Endothelial cell of umbilical vein (primary cell): ENCODE measurements at regions not wholly inside any gene's neighbourhood (a gene's known extent, or its start where the extent isn't known, plus 50 kb on each side); places are given as distances from the start of the nearest gene placed in this dataset.

Experiments
- BruUV-seq: library from RNA; stranded (reverse); fragments of 400-500 nt; replicated peaks from 2 replicates; lab custom pipeline; 2021; lab: Mats Ljungman, UMichigan
- CTCF ChIA-PET: fragments of 300-600, 350-600 bp; sonication (Branson Sonifier 250); formaldehyde crosslinking; loops from one replicate; lab custom pipeline; 2021; ENCODE audit warnings: antibody characterized with exemption, inconsistent platforms; lab: Charles Lee
- POLR2A ChIA-PET: fragments of 300-600, 350-600 bp; sonication (Branson Sonifier 250); formaldehyde crosslinking; loops from one replicate; lab custom pipeline; 2021; ENCODE audit warnings: antibody characterized with exemption, inconsistent platforms; lab: Charles Lee
- DNase-seq: peaks from one replicate; pipeline ENCODE4 v3.0.0-alpha.2; 2011; ENCODE audit warnings: low read depth, low spot score
- FAIRE-seq: peaks from 2 replicates; lab custom pipeline; 2011; peaks lifted over from hg19 to GRCh38; lab: Jason Lieb, UNC
- H2AFZ ChIP-seq: 2 replicates; pipeline ENCODE4 v1.6.0; 2012; ENCODE audit warnings: low read depth, low read length, control low read depth, inconsistent platforms
- H3K27ac ChIP-seq: 2 replicates; pipeline ENCODE4 v1.5.1; 2011; ENCODE audit warnings: low read depth, mild to moderate bottlenecking, control low read depth, low read length, moderate library complexity; ENCODE audit not compliant: insufficient read depth
- H3K27me3 ChIP-seq, 2 experiments: 2 replicates each; pipeline versions ENCODE4 v1.6.0 to v1.6.1; 2011; ENCODE audit warnings: low read length in 2 of 2, mixed read lengths in 1 of 2; ENCODE audit not compliant: control insufficient read depth in 2 of 2, insufficient read depth in 2 of 2
- H3K36me3 ChIP-seq, 2 experiments: 2 replicates in 1 of 2; 3 replicates in 1 of 2; pipeline ENCODE4 v1.5.1; 2011; ENCODE audit warnings: low read length in 2 of 2, mild to moderate bottlenecking in 1 of 2, moderate library complexity in 1 of 2; ENCODE audit not compliant: control insufficient read depth in 2 of 2, insufficient read depth in 2 of 2; ENCODE audit errors: extremely low read depth in 1 of 2
- H3K4me1 ChIP-seq: 3 replicates; pipeline ENCODE4 v1.5.1; 2011; ENCODE audit warnings: mild to moderate bottlenecking, low read length; ENCODE audit not compliant: control insufficient read depth, insufficient read depth; ENCODE audit errors: extremely low read depth
- H3K4me2 ChIP-seq: 2 replicates; pipeline ENCODE4 v1.6.1; 2011; ENCODE audit warnings: low read length, control low read depth, mixed read lengths; ENCODE audit not compliant: insufficient read depth
- H3K4me3 ChIP-seq, 3 experiments: fragments of 200-600 bp in 1 of 3; sonication (generic), shearing (Covaris generic) in 1 of 3; replicated peaks in 1 of 3; 2 replicates each; pipeline ENCODE4 v1.5.1; 2011 to 2016; ENCODE audit warnings: control low read depth in 3 of 3, low read length in 3 of 3, mild to moderate bottlenecking in 2 of 3, inconsistent platforms in 1 of 3, low read depth in 1 of 3, moderate library complexity in 1 of 3; ENCODE audit not compliant: insufficient read depth in 1 of 3
- H3K79me2 ChIP-seq: 2 replicates; pipeline ENCODE4 v1.6.0; 2012; ENCODE audit warnings: low read length, inconsistent platforms; ENCODE audit not compliant: control insufficient read depth, insufficient read depth
- H3K9ac ChIP-seq: replicated peaks from 2 replicates; pipeline ENCODE3; 2011; ENCODE audit warnings: low read length, control low read depth; ENCODE audit not compliant: insufficient read depth; ENCODE audit errors: extremely low read depth
- H3K9me1 ChIP-seq: replicated peaks from 3 replicates; pipeline ENCODE4 v1.6.0; 2011; ENCODE audit warnings: mild to moderate bottlenecking, low read length; ENCODE audit not compliant: control insufficient read depth, insufficient read depth; ENCODE audit errors: extremely low read depth
- H3K9me3 ChIP-seq: replicated peaks from 2 replicates; pipeline ENCODE4 v1.5.1; 2012; ENCODE audit warnings: low read length, inconsistent platforms; ENCODE audit not compliant: control insufficient read depth, insufficient read depth
- H4K20me1 ChIP-seq: replicated peaks from 2 replicates; pipeline ENCODE3; 2011; ENCODE audit warnings: mild to moderate bottlenecking, low read length; ENCODE audit not compliant: control insufficient read depth, insufficient read depth; ENCODE audit errors: extremely low read depth
- CTCF ChIP-seq, 2 donors: IDR thresholded peaks; 1 replicate in 1 of 2; 2 replicates in 1 of 2; pipeline ENCODE4 v1.5.1; 2011; ENCODE audit warnings: low read length in 2 of 2, mild to moderate bottlenecking in 2 of 2, moderate library complexity in 2 of 2, control low read depth in 1 of 2, inconsistent platforms in 1 of 2, low read depth in 1 of 2; ENCODE audit not compliant: insufficient read depth in 1 of 2; ENCODE audit errors: extremely low read depth in 1 of 2
- EZH2 ChIP-seq: IDR thresholded peaks from 2 replicates; pipeline ENCODE4 v1.6.1; 2012; ENCODE audit warnings: borderline replicate concordance, low read depth, mild to moderate bottlenecking, moderate library complexity, low read length, inconsistent platforms; ENCODE audit not compliant: severe bottlenecking
- FOS ChIP-seq: IDR thresholded peaks from 2 replicates; pipeline ENCODE4 v1.6.1; 2011; ENCODE audit warnings: mild to moderate bottlenecking, low read length, moderate library complexity, borderline replicate concordance; ENCODE audit not compliant: insufficient read depth
- GATA2 ChIP-seq: IDR thresholded peaks from 2 replicates; pipeline ENCODE4 v1.7.0; 2011; ENCODE audit warnings: low read depth, mild to moderate bottlenecking, moderate library complexity, mixed read lengths, low read length; ENCODE audit not compliant: insufficient read length, insufficient read depth
- JUN ChIP-seq: IDR thresholded peaks from 2 replicates; pipeline ENCODE4 v1.6.1; 2011; ENCODE audit warnings: borderline replicate concordance, low read depth; ENCODE audit not compliant: insufficient read length, insufficient read depth
- MAX ChIP-seq: IDR thresholded peaks from 2 replicates; pipeline ENCODE4 v1.6.1; 2011; ENCODE audit not compliant: insufficient read depth, insufficient read length
- MYC ChIP-seq: IDR thresholded peaks from one replicate; pipeline ENCODE4 v1.6.1; 2011; ENCODE audit warnings: mild to moderate bottlenecking, low read depth, low read length
- POLR2A ChIP-seq: IDR thresholded peaks from 2 replicates; pipeline ENCODE4 v1.6.1; 2012; ENCODE audit warnings: low read depth, mild to moderate bottlenecking, control low read depth, low read length
- POLR2AphosphoS5 ChIP-seq: IDR thresholded peaks from 2 replicates; pipeline ENCODE4 v1.6.1; 2012; ENCODE audit warnings: low read depth, mild to moderate bottlenecking, control low read depth, low read length, moderate library complexity; ENCODE audit not compliant: insufficient read depth
- dilution Hi-C: fragments of 300-500 bp; cut with MboI; formaldehyde crosslinking; loops from one replicate; pipeline ENCODE4 v1.15.0; 2019; ENCODE audit warnings: low sequenced_read_pairs; ENCODE audit not compliant: extremely low pct_ligation_motif_present
- intact Hi-C: fragments of 100-400 bp; cut with micrococcal nuclease; formaldehyde crosslinking; loops from one replicate; pipeline ENCODE4 v1.10.0; 2022

- ChIA-PET CTCF (no interaction called here), POLR2A (no interaction called here)
- H3K4me2 ChIP-seq, result no peak overlapping the region
- dilution Hi-C loops (no loop called here), intact Hi-C loops (no loop called here)
- no peak overlapping the region for H2AFZ ChIP-seq
- H3K4me1 ChIP-seq, result no peaks in the 10 kb centered on the region
- no peaks in the 10 kb centered on the region for H3K79me2 ChIP-seq
- H3K4me3 ChIP-seq, result no peak overlapping the region
- no peak for DNase-seq
- no peak overlapping the region for H3K9ac ChIP-seq
- no peaks in the 10 kb centered on the region for H3K27me3 ChIP-seq
- no peaks in the 10 kb centered on the region for H3K36me3 ChIP-seq
- H3K9me3 ChIP-seq, result peaks cover 14% of the 10 kb centered on the region
- no peaks in the 10 kb centered on the region for H4K20me1 ChIP-seq
- no peak for FAIRE-seq
- TF ChIP-seq EZH2, result no peak
- H3K9me1 ChIP-seq, result no peaks in the 10 kb centered on the region
- no peak overlapping the region for H3K27ac ChIP-seq
- no TSS peak for BruUV-seq
Measured at GRCh38 chr22:48642550-48642949, 1185.1 kb downstream of the BRD1 start.

DNA sequence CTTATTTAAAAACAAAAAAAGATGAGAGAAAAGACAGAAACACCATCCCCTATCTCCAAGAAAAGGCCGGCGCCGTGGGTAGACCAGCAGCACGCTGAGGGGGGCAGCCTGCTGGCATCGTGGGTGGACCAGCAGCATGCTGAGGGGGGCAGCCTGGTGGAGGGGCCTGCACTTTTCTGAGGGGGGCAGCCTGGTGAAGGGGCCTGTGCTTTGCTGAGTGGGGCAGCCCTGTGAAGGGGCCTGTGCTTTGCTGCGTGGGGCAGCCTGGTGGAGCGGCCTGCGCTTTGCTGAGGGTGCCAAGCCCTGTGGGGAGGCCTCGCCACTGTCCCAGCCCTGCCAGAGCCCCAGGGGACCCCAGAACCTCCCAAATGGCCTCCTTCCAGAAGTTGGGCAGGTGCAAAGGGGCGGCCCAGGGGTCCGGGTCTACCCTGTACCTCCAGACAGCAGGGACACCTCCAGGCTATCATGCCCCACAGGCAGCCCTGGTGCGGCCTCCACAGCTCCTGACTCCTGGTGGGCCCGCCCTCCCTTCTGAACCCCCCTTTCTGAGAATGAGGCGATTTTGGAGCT lies 1185.7 kb downstream of the BRD1 start:
- no peak for TF ChIP-seq EZH2
- TF ChIP-seq MAX, result no peak
- no peak for TF ChIP-seq CTCF (IDR thresholded peaks at IDR 0.05; ENCODE audit: extremely low read depth in 1 of 2, insufficient read depth in 1 of 2, low read depth in 1 of 2, low read length in 2 of 2)
- no peak for TF ChIP-seq GATA2
- no peak for TF ChIP-seq POLR2A
- no peak for TF ChIP-seq FOS
- no peak for TF ChIP-seq MYC
- no peak for TF ChIP-seq POLR2AphosphoS5
- no peak for TF ChIP-seq JUN
- H4K20me1 ChIP-seq, result no peaks in the 10 kb centered on the region
- no peak overlapping the region for H3K9ac ChIP-seq
- no TSS peak for BruUV-seq
- no peaks in the 10 kb centered on the region for H3K79me2 ChIP-seq
- H3K4me1 ChIP-seq, result no peaks in the 10 kb centered on the region
- no peak overlapping the region for H3K27ac ChIP-seq
- H3K27me3 ChIP-seq, result no peaks in the 10 kb centered on the region
- POLR2A ChIA-PET, result no interaction called here
- dilution Hi-C loops (no loop called here), intact Hi-C loops (no loop called here)
- no peak overlapping the region for H3K4me3 ChIP-seq
- FAIRE-seq, result no peak
- no peaks in the 10 kb centered on the region for H3K36me3 ChIP-seq
- no peak overlapping the region for H3K4me2 ChIP-seq
- CTCF ChIA-PET, result no interaction called here
- no peak overlapping the region for H2AFZ ChIP-seq
- H3K9me1 ChIP-seq, result no peaks in the 10 kb centered on the region
- DNase-seq, result no peak
- peaks cover 13% of the 10 kb centered on the region for H3K9me3 ChIP-seq
